ENCODE measurements at regions not wholly inside any gene's neighbourhood (a gene's known extent, or its start where the extent isn't known, plus 50 kb on each side); places are given as distances from the start of the nearest gene placed in this dataset.

DNA sequence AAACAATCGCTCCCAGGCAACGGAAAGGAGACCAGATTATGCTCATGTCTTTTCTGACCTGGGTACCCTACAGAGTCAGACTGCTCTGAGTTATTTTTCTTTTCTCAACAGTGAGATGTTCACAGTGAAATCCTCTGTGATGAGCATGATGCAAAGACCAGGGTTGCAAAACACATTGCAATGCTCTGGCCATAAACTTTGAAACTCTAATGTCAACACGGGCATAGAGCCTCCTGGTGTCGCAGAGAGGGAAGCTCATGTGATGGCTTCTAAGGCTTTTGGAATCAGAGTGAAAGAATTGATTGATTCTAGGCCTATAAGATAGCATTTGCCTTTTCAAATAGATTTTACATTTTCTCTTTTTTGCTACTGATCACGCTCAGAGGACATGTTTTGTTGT, 193.4 kb downstream of the RASSF9 start:
- FAIRE-seq (peak; percentile 73), DNase-seq (ENCODE audit: low read depth in 1 of 2, low spot score in 2 of 2) (no peak)
- Histone ChIP-seq H4K20me1 (replicated peaks in 1 of 2; ENCODE audit: control insufficient read depth in 1 of 2, insufficient read depth in 2 of 2, low read length in 2 of 2) (no peaks in the 10 kb centered on the region), H2BK5ac (ENCODE audit: low read depth, low read length) (no peak overlapping the region), H3K18ac (ENCODE audit: extremely low read depth, low read length) (no peak overlapping the region), H3K14ac (ENCODE audit: insufficient read length) (no peak overlapping the region), H3K4me3 (ENCODE audit: extremely low read depth in 1 of 4, insufficient read depth in 2 of 4, low read depth in 3 of 4, low read length in 4 of 4) (no peak overlapping the region), H4K91ac (replicated peaks; ENCODE audit: insufficient read length, low read length) (no peak overlapping the region), H3K23me2 (ENCODE audit: low read depth, low read length) (no peaks in the 10 kb centered on the region), H3K27me3 (replicated peaks in 1 of 4; ENCODE audit: control insufficient read depth in 3 of 4, extremely low read depth in 1 of 4, insufficient read depth in 3 of 4, low read length in 3 of 4) (no peaks in the 10 kb centered on the region), H3K23ac (ENCODE audit: insufficient read length) (no peak overlapping the region), H4K5ac (ENCODE audit: insufficient read length, low read depth, low read length) (no peak overlapping the region), H3K79me2 (ENCODE audit: control insufficient read depth in 1 of 2, insufficient read depth in 2 of 2, low read length in 2 of 2) (no peaks in the 10 kb centered on the region), H2BK120ac (replicated peaks; ENCODE audit: low read depth, low read length) (no peak overlapping the region), H2AFZ (ENCODE audit: low read length) (peak overlapping the region; percentile 47; the same call in 1 of the 2 replicates), H3K27ac (ENCODE audit: low read depth, low read length) (no peak overlapping the region), H2BK20ac (ENCODE audit: low read length) (no peak overlapping the region), H3K4ac (replicated peaks; ENCODE audit: insufficient read length, low read depth, low read length) (no peak overlapping the region), H2BK15ac (ENCODE audit: low read length) (no peak overlapping the region), H3K9ac (replicated peaks in 1 of 4; ENCODE audit: extremely low read depth in 1 of 4, low read depth in 3 of 4, low read length in 3 of 4) (peak overlapping the region in 1 of 4 experiments; percentile 34; a peak in 1 of 7 replicates), H2BK12ac (ENCODE audit: low read depth, low read length) (no peak overlapping the region), H3K4me2 (ENCODE audit: insufficient read depth in 1 of 2, low read depth in 2 of 2, low read length in 2 of 2) (no peak overlapping the region), H3K4me1 (replicated peaks in 1 of 4; ENCODE audit: control insufficient read depth in 3 of 4, insufficient read depth in 4 of 4, low read length in 3 of 4) (no peaks in the 10 kb centered on the region; a peak in 1 of 7 replicates), H3K79me1 (ENCODE audit: low read depth, low read length) (no peaks in the 10 kb centered on the region), H3K36me3 (ENCODE audit: control insufficient read depth in 2 of 4, insufficient read depth in 4 of 4, low read length in 3 of 4) (no peaks in the 10 kb centered on the region), H4K8ac (ENCODE audit: extremely low read depth, insufficient read depth, low read length) (no peak overlapping the region), H2AK5ac (ENCODE audit: low read depth, low read length) (no peak overlapping the region), H3K9me3 (ENCODE audit: insufficient read depth in 2 of 2, low read depth in 1 of 2, low read length in 1 of 2) (no peaks in the 10 kb centered on the region), H3K56ac (replicated peaks; ENCODE audit: insufficient read length, low read depth, low read length) (no peak overlapping the region)
- 88% methylated on average over 5 of the region's 5 CpGs; no CpG with 5 or more reads in 1 of the 2 experiments for WGBS, 2 experiments (ENCODE audit: extremely low coverage in 1 of 2, insufficient coverage in 1 of 2, insufficient read length in 1 of 2, insufficient replicate concordance in 2 of 2, low coverage in 1 of 2, low lambda C conversion rate in 2 of 2, missing lambda C conversion rate in 1 of 2)
- CTCF ChIA-PET (ENCODE audit: partially characterized antibody), result interaction anchor here (0.6 to 3.5 kb wide), 14 partner anchors 9 to 224 kb away, joined by 3 to 19 read pairs (median 4); no protein-coding TSS in a partner anchor
- POLR2A ChIA-PET (ENCODE audit: partially characterized antibody), result no interaction called here
- TF ChIP-seq, protein P1, sequence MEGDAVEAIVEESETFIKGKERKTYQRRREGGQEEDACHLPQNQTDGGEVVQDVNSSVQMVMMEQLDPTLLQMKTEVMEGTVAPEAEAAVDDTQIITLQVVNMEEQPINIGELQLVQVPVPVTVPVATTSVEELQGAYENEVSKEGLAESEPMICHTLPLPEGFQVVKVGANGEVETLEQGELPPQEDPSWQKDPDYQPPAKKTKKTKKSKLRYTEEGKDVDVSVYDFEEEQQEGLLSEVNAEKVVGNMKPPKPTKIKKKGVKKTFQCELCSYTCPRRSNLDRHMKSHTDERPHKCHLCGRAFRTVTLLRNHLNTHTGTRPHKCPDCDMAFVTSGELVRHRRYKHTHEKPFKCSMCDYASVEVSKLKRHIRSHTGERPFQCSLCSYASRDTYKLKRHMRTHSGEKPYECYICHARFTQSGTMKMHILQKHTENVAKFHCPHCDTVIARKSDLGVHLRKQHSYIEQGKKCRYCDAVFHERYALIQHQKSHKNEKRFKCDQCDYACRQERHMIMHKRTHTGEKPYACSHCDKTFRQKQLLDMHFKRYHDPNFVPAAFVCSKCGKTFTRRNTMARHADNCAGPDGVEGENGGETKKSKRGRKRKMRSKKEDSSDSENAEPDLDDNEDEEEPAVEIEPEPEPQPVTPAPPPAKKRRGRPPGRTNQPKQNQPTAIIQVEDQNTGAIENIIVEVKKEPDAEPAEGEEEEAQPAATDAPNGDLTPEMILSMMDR (IDR thresholded peaks at IDR 0.05; ENCODE audit: control extremely low read depth in 1 of 3, insufficient read depth in 1 of 3, low read depth in 1 of 3, low read length in 3 of 3), result peak in 2 of 3 experiments; percentile 44 to 61; a peak in 3 of 4 replicates
- no peak for TF ChIP-seq TAF1 (IDR thresholded peaks at IDR 0.05; ENCODE audit: low read depth, low read length)
- TF ChIP-seq SP2 (IDR thresholded peaks at IDR 0.05; ENCODE audit: low read length), result no peak
- no peak for TF ChIP-seq EP300 (IDR thresholded peaks at IDR 0.05; ENCODE audit: borderline replicate concordance in 1 of 2, low read depth in 2 of 2, low read length in 2 of 2)
- TF ChIP-seq, protein P2, sequence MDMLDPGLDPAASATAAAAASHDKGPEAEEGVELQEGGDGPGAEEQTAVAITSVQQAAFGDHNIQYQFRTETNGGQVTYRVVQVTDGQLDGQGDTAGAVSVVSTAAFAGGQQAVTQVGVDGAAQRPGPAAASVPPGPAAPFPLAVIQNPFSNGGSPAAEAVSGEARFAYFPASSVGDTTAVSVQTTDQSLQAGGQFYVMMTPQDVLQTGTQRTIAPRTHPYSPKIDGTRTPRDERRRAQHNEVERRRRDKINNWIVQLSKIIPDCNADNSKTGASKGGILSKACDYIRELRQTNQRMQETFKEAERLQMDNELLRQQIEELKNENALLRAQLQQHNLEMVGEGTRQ (IDR thresholded peaks at IDR 0.05; ENCODE audit: low read length), result no peak
- peak; percentile 41; the same call in 1 of the 2 replicates for TF ChIP-seq CEBPB (IDR thresholded peaks at IDR 0.05; ENCODE audit: low read depth, low read length)
- no peak for TF ChIP-seq GTF2F1 (IDR thresholded peaks at IDR 0.05; ENCODE audit: borderline replicate concordance, low read depth, low read length)
- TF ChIP-seq RXRA (IDR thresholded peaks at IDR 0.05; ENCODE audit: insufficient read depth, low read depth, low read length), result no peak
- no peak for TF ChIP-seq SAP30 (IDR thresholded peaks at IDR 0.05; ENCODE audit: insufficient read depth, insufficient replicate concordance, low read length)
- peak; percentile 49 to 61 for TF ChIP-seq RAD21 (IDR thresholded peaks at IDR 0.05 in 1 of 2, conservative IDR thresholded peaks at IDR 0.05 in 1 of 2; ENCODE audit: low read depth in 2 of 2, low read length in 2 of 2)
